ENCODE measurements at regions not wholly inside any gene's neighbourhood (a gene's known extent, or its start where the extent isn't known, plus 50 kb on each side); places are given as distances from the start of the nearest gene placed in this dataset.

DNA sequence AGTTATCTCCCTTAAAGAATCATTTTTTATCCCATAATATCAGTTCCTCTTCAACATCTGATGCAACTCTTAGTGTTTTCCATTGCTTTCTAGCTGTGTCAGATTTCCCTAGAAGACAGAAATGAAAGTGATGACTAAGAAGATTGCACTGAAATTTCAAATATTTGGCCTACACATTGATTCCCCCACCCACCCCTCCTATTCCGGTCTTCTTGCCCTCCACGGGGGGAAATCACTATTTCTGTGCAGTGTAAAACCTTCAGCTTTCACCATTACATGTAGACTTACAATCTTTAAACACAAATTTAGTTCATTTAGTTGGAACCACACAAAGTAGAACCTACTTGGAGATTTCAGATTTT lies 63.7 kb upstream of the IL6 start:
- POLR2A ChIA-PET: no interaction called here
- peak overlapping the region in 1 of 2 experiments; percentile 56; a peak in 2 of 4 replicates for H3K27ac ChIP-seq (ENCODE audit: low read depth in 2 of 2, low read length in 1 of 2)
- peak overlapping the region; percentile 30; the same call in 1 of the 2 replicates for H2AFZ ChIP-seq (ENCODE audit: low read depth)
- H3F3A ChIP-seq (replicated peaks; ENCODE audit: insufficient read depth): peaks cover 18% of the 10 kb centered on the region
- no peaks in the 10 kb centered on the region for H3K36me3 ChIP-seq (replicated peaks in 1 of 2; ENCODE audit: control insufficient read depth in 1 of 2, insufficient read depth in 2 of 2, low read length in 1 of 2)
- H3K79me2 ChIP-seq (ENCODE audit: insufficient read depth): no peaks in the 10 kb centered on the region
- DNase-seq: no peak
- H3K4me2 ChIP-seq: 0 out of 2 replicates have a peak overlapping the region, but pooled peaks have one; percentile 0
- TF ChIP-seq FOSL2 (IDR thresholded peaks at IDR 0.05; ENCODE audit: borderline replicate concordance, low read depth) (0 out of 2 replicates have a peak, but pooled peaks have one; percentile 8), RCOR1 (IDR thresholded peaks at IDR 0.05; ENCODE audit: low read length) (no peak), TEAD4 (IDR thresholded peaks at IDR 0.05; ENCODE audit: borderline replicate concordance, insufficient read depth) (0 out of 2 replicates have a peak, but pooled peaks have one; percentile 22)
- H3K4me3 ChIP-seq (ENCODE audit: low read depth in 2 of 2, low read length in 1 of 2): no peak overlapping the region
- peaks cover 0 to 16% of the 10 kb centered on the region in 2 experiments; a peak in 1 of 4 replicates for H3K4me1 ChIP-seq (ENCODE audit: control insufficient read depth in 1 of 2, insufficient read depth in 2 of 2, low read depth in 1 of 2, low read length in 1 of 2)
- H3K27me3 ChIP-seq (ENCODE audit: insufficient read depth): peaks cover 4% of the 10 kb centered on the region; the same call in 1 of the 2 replicates
- H3K9me2 ChIP-seq: no peaks in the 10 kb centered on the region
- H3K9ac ChIP-seq: no peak overlapping the region; the same call in 1 of the 2 replicates
- CTCF ChIA-PET: interaction anchor here (1.6 kb wide), 1 partner anchor 103 kb away, joined by 4 read pairs; no protein-coding TSS in a partner anchor
- H3K9me3 ChIP-seq: no peaks in the 10 kb centered on the region
- 2% methylated on average over 2 of the region's 2 CpGs for WGBS (ENCODE audit: low lambda C conversion rate)
- H4K20me1 ChIP-seq (ENCODE audit: insufficient read depth): no peaks in the 10 kb centered on the region

DNA sequence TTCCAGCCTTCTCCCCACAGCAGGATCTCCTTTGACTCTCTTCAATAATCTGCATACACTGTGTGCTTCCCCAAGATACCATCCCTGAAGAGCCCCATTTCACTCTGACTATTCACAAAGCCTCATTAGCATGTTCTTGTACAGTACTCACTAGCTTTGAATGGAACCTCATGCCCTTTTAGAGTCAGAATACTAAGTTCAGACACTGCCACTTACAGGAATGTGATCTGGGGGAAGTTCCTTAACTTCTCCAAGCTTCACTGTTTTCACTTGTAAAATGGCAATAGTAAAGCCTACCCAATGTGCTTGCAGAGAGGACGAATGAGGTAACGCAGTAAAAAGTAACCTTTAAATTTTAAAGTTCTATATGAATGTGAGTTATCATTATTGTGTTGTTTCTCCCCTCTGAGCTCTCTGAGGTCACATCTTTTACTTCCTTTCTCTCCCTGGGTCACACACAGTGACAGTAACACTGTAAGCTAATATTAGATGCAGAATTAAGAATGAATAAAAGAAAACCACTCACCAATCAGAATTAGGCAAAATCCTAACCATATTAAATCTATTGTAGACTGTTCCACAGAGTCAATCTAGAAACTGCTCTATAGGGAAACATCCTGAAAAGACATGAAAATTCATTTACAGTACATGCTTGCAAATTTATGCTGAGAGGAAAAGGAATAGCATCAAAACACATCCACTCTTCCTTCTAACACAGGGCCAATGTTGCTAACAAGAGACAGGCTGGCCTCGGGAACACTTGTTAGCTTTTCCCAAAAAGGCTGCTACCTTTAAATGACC lies 64.2 kb upstream of the IL6 start:
- Histone ChIP-seq H3K4me1 (ENCODE audit: control insufficient read depth in 1 of 2, insufficient read depth in 2 of 2, low read depth in 1 of 2, low read length in 1 of 2) (peaks cover 0 to 16% of the 10 kb centered on the region in 2 experiments; a peak in 1 of 4 replicates), H2AFZ (ENCODE audit: low read depth) (peak overlapping the region; percentile 30; the same call in 1 of the 2 replicates), H3F3A (replicated peaks; ENCODE audit: insufficient read depth) (peaks cover 18% of the 10 kb centered on the region), H3K4me3 (ENCODE audit: low read depth in 2 of 2, low read length in 1 of 2) (no peak overlapping the region), H3K27me3 (ENCODE audit: insufficient read depth) (peaks cover 4% of the 10 kb centered on the region; the same call in 1 of the 2 replicates), H3K9me2 (no peaks in the 10 kb centered on the region), H3K9me3 (no peaks in the 10 kb centered on the region), H4K20me1 (ENCODE audit: insufficient read depth) (no peaks in the 10 kb centered on the region), H3K79me2 (ENCODE audit: insufficient read depth) (no peaks in the 10 kb centered on the region), H3K4me2 (0 out of 2 replicates have a peak overlapping the region, but pooled peaks have one; percentile 0), H3K27ac (ENCODE audit: low read depth in 2 of 2, low read length in 1 of 2) (peak overlapping the region in 1 of 2 experiments; percentile 56; a peak in 2 of 4 replicates), H3K9ac (peak overlapping the region; percentile 7; the same call in 1 of the 2 replicates), H3K36me3 (replicated peaks in 1 of 2; ENCODE audit: control insufficient read depth in 1 of 2, insufficient read depth in 2 of 2, low read length in 1 of 2) (no peaks in the 10 kb centered on the region)
- 18% methylated on average over 3 of the region's 3 CpGs for WGBS (ENCODE audit: low lambda C conversion rate)
- POLR2A ChIA-PET: no interaction called here
- DNase-seq: no peak
- TF ChIP-seq CHD2 (IDR thresholded peaks at IDR 0.05; ENCODE audit: low read length, partially characterized antibody): no peak
- TF ChIP-seq RFX5 (IDR thresholded peaks at IDR 0.05; ENCODE audit: low read length): no peak
- TF ChIP-seq NFIC (IDR thresholded peaks at IDR 0.05; ENCODE audit: borderline replicate concordance): no peak
- TF ChIP-seq RXRA (IDR thresholded peaks at IDR 0.05; ENCODE audit: borderline replicate concordance, low read depth): no peak
- no peak for TF ChIP-seq GABPA (IDR thresholded peaks at IDR 0.05; ENCODE audit: low read depth)
- CTCF ChIA-PET: interaction anchor here (1.6 kb wide), 1 partner anchor 102 kb away, joined by 4 read pairs; no protein-coding TSS in a partner anchor

DNA sequence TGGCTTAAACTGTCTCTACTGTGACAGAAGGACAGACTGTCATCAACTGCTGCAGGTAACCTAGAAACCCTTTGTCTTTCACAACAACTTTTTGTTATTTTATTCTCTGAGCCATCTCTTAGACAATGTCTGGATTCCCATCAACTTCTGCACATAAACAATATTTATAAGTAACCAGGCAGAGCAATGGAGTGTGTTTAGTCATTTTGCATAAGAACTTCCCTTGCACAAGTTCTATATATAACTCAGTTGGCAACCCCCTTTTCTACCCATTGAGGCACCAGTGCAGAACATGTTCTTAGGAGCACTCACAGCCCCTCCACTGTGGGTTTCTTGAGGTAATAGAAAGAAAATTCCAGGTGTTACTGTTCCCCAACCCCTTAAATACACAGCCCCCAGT lies 65.0 kb upstream of the IL6 start:
- H3K79me2 ChIP-seq (ENCODE audit: insufficient read depth): no peaks in the 10 kb centered on the region
- H3K9me3 ChIP-seq: no peaks in the 10 kb centered on the region
- peaks cover 18% of the 10 kb centered on the region for H3F3A ChIP-seq (replicated peaks; ENCODE audit: insufficient read depth)
- H3K4me3 ChIP-seq (ENCODE audit: low read depth in 2 of 2, low read length in 1 of 2): no peak overlapping the region
- H4K20me1 ChIP-seq (ENCODE audit: insufficient read depth): no peaks in the 10 kb centered on the region
- peaks cover 4% of the 10 kb centered on the region; the same call in 1 of the 2 replicates for H3K27me3 ChIP-seq (ENCODE audit: insufficient read depth)
- H2AFZ ChIP-seq (ENCODE audit: low read depth): no peak overlapping the region
- no peak for DNase-seq
- no peak overlapping the region for H3K9ac ChIP-seq
- CTCF ChIA-PET: interaction anchor here (1.0 kb wide), 1 partner anchor 8 kb away, joined by 3 read pairs; no protein-coding TSS in a partner anchor
- no peak overlapping the region for H3K4me2 ChIP-seq
- no peaks in the 10 kb centered on the region for H3K9me2 ChIP-seq
- peaks cover 0 to 13% of the 10 kb centered on the region in 2 experiments; a peak in 1 of 4 replicates for H3K4me1 ChIP-seq (ENCODE audit: control insufficient read depth in 1 of 2, insufficient read depth in 2 of 2, low read depth in 1 of 2, low read length in 1 of 2)
- no peak overlapping the region for H3K27ac ChIP-seq (ENCODE audit: low read depth in 2 of 2, low read length in 1 of 2)
- no peaks in the 10 kb centered on the region for H3K36me3 ChIP-seq (replicated peaks in 1 of 2; ENCODE audit: control insufficient read depth in 1 of 2, insufficient read depth in 2 of 2, low read length in 1 of 2)
- POLR2A ChIA-PET: no interaction called here
- TF ChIP-seq EP300 (IDR thresholded peaks at IDR 0.05; ENCODE audit: borderline replicate concordance in 1 of 2, low read depth in 1 of 2, low read length in 1 of 2) (no peak), RXRA (IDR thresholded peaks at IDR 0.05; ENCODE audit: borderline replicate concordance, low read depth) (no peak), MXI1 (IDR thresholded peaks at IDR 0.05; ENCODE audit: low read depth, low read length) (no peak), NRF1 (IDR thresholded peaks at IDR 0.05; ENCODE audit: low read depth, low read length) (no peak), MEF2A (IDR thresholded peaks at IDR 0.05; ENCODE audit: borderline replicate concordance, low read depth) (no peak), RFX5 (IDR thresholded peaks at IDR 0.05; ENCODE audit: low read length) (no peak)
- TF ChIP-seq, protein P1, sequence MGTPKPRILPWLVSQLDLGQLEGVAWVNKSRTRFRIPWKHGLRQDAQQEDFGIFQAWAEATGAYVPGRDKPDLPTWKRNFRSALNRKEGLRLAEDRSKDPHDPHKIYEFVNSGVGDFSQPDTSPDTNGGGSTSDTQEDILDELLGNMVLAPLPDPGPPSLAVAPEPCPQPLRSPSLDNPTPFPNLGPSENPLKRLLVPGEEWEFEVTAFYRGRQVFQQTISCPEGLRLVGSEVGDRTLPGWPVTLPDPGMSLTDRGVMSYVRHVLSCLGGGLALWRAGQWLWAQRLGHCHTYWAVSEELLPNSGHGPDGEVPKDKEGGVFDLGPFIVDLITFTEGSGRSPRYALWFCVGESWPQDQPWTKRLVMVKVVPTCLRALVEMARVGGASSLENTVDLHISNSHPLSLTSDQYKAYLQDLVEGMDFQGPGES (IDR thresholded peaks at IDR 0.05; ENCODE audit: low read depth, low read length): no peak
- TF ChIP-seq, protein P2, sequence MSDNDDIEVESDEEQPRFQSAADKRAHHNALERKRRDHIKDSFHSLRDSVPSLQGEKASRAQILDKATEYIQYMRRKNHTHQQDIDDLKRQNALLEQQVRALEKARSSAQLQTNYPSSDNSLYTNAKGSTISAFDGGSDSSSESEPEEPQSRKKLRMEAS (IDR thresholded peaks at IDR 0.05; ENCODE audit: low read depth): no peak
- TF ChIP-seq, protein P3, sequence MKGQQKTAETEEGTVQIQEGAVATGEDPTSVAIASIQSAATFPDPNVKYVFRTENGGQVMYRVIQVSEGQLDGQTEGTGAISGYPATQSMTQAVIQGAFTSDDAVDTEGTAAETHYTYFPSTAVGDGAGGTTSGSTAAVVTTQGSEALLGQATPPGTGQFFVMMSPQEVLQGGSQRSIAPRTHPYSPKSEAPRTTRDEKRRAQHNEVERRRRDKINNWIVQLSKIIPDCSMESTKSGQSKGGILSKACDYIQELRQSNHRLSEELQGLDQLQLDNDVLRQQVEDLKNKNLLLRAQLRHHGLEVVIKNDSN (IDR thresholded peaks at IDR 0.05; ENCODE audit: borderline replicate concordance, low read depth): no peak

Measured in SK-N-SH (cell line).